ENCODE measurements at regions not wholly inside any gene's neighbourhood (a gene's known extent, or its start where the extent isn't known, plus 50 kb on each side); places are given as distances from the start of the nearest gene placed in this dataset.

DNA sequence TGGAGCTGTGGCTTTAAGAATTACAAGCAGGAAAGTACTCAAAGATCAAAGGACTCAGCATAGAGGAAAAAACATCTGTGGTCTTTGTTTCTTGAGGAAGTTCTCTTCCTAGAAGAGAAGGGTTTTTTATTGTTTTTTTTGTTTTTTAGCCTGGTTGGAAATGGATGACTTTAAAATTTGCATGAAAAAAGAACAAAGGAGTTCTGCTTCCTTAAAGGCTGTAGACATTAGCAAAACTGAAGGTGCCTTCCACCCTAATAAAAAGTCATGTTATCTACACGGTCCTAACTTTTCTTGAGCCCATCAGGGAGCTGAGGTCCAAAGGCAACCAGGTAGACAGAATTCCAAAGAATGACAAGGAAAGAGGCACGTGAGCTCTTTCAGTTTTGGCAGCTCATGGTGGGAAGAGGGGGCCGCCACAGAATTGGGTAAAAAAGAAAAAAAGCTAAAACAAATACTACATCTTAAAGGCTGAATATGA, 356.6 kb downstream of the SH2D4B start:
- TF ChIP-seq CREB5 (CRISPR knock-in tag; IDR thresholded peaks at IDR 0.05; ENCODE audit: low read depth) = no peak
- TF ChIP-seq GLIS3 (CRISPR knock-in tag; IDR thresholded peaks at IDR 0.05) = no peak
- no peak for TF ChIP-seq ARNTL (CRISPR knock-in tag; IDR thresholded peaks at IDR 0.05; ENCODE audit: borderline replicate concordance, low read depth)
- TF ChIP-seq ZNF8 (CRISPR knock-in tag; IDR thresholded peaks at IDR 0.05) = no peak
- TF ChIP-seq ZNF565 (CRISPR knock-in tag; conservative IDR thresholded peaks at IDR 0.05; ENCODE audit: low read depth) = no peak
- no peak for TF ChIP-seq RARB (CRISPR knock-in tag; IDR thresholded peaks at IDR 0.05)
- TF ChIP-seq ZNF70 (CRISPR knock-in tag; IDR thresholded peaks at IDR 0.05) = no peak
- no peak for TF ChIP-seq SNAI2 (CRISPR knock-in tag; IDR thresholded peaks at IDR 0.05)
- no peak for TF ChIP-seq ESRRG (CRISPR knock-in tag; IDR thresholded peaks at IDR 0.05)
- no peak for TF ChIP-seq OSR1 (CRISPR knock-in tag; IDR thresholded peaks at IDR 0.05)
- no peak for TF ChIP-seq ISL1 (CRISPR knock-in tag; IDR thresholded peaks at IDR 0.05)
- TF ChIP-seq TSHZ2 (CRISPR knock-in tag; IDR thresholded peaks at IDR 0.05) = no peak
- ATAC-seq = no peak

GRCh38 chr10:80894797-80895467, 357.2 kb downstream of the SH2D4B start:
- no peak for TF ChIP-seq ZNF8 (CRISPR knock-in tag; IDR thresholded peaks at IDR 0.05)
- TF ChIP-seq, protein P1, sequence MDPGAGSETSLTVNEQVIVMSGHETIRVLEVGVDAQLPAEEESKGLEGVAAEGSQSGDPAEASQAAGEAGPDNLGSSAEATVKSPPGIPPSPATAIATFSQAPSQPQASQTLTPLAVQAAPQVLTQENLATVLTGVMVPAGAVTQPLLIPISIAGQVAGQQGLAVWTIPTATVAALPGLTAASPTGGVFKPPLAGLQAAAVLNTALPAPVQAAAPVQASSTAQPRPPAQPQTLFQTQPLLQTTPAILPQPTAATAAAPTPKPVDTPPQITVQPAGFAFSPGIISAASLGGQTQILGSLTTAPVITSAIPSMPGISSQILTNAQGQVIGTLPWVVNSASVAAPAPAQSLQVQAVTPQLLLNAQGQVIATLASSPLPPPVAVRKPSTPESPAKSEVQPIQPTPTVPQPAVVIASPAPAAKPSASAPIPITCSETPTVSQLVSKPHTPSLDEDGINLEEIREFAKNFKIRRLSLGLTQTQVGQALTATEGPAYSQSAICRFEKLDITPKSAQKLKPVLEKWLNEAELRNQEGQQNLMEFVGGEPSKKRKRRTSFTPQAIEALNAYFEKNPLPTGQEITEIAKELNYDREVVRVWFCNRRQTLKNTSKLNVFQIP (CRISPR knock-in tag; IDR thresholded peaks at IDR 0.05; ENCODE audit: borderline replicate concordance, low read depth) = no peak
- TF ChIP-seq ZFP30 (CRISPR knock-in tag; IDR thresholded peaks at IDR 0.05) = no peak
- no peak for TF ChIP-seq TCF4 (CRISPR knock-in tag; IDR thresholded peaks at IDR 0.05; ENCODE audit: borderline replicate concordance)
- TF ChIP-seq ESRRG (CRISPR knock-in tag; IDR thresholded peaks at IDR 0.05) = no peak
- TF ChIP-seq GLIS3 (CRISPR knock-in tag; IDR thresholded peaks at IDR 0.05) = no peak
- TF ChIP-seq ARNTL (CRISPR knock-in tag; IDR thresholded peaks at IDR 0.05; ENCODE audit: borderline replicate concordance, low read depth) = no peak
- no peak for TF ChIP-seq RARB (CRISPR knock-in tag; IDR thresholded peaks at IDR 0.05)
- TF ChIP-seq TSHZ2 (CRISPR knock-in tag; IDR thresholded peaks at IDR 0.05) = no peak
- no peak for TF ChIP-seq OSR1 (CRISPR knock-in tag; IDR thresholded peaks at IDR 0.05)
- TF ChIP-seq ISL1 (CRISPR knock-in tag; IDR thresholded peaks at IDR 0.05) = no peak
- no peak for TF ChIP-seq ZNF565 (CRISPR knock-in tag; conservative IDR thresholded peaks at IDR 0.05; ENCODE audit: low read depth)
- TF ChIP-seq ZNF70 (CRISPR knock-in tag; IDR thresholded peaks at IDR 0.05) = no peak
- TF ChIP-seq CREB5 (CRISPR knock-in tag; IDR thresholded peaks at IDR 0.05; ENCODE audit: low read depth) = no peak
- TF ChIP-seq CSDC2 (CRISPR knock-in tag; IDR thresholded peaks at IDR 0.05) = no peak
- TF ChIP-seq SNAI2 (CRISPR knock-in tag; IDR thresholded peaks at IDR 0.05) = no peak
- no peak for TF ChIP-seq ZFP3 (CRISPR knock-in tag; IDR thresholded peaks at IDR 0.05)
- no peak for TF ChIP-seq PPARA (CRISPR knock-in tag; IDR thresholded peaks at IDR 0.05; ENCODE audit: borderline replicate concordance)
- no peak for ATAC-seq

DNA sequence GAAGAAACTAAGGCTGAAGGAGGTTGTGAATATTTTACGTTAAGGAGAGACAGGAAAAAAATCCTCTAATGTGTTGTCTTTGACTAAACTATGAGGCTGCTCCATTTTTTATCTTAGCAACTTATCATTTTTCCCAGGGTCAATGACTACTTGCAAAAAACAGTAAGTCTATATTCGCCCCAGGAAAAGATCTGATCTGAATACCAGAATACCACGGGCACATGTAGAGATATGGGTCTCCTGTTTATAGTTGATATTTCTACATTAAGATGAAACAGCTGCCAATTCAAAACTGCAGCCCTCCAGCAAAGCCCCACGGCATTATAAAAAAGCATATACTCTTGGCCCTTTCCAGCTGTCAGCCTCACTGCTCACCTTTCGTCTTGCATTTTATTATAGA, 358.4 kb downstream of the SH2D4B start:
- no peak for ATAC-seq
- TF ChIP-seq CSDC2 (CRISPR knock-in tag; IDR thresholded peaks at IDR 0.05) = no peak
- TF ChIP-seq ARNTL (CRISPR knock-in tag; IDR thresholded peaks at IDR 0.05; ENCODE audit: borderline replicate concordance, low read depth) = no peak
- no peak for TF ChIP-seq TSHZ2 (CRISPR knock-in tag; IDR thresholded peaks at IDR 0.05)
- TF ChIP-seq RARB (CRISPR knock-in tag; IDR thresholded peaks at IDR 0.05) = no peak
- no peak for TF ChIP-seq ESRRG (CRISPR knock-in tag; IDR thresholded peaks at IDR 0.05)
